SU-DHL-6 (cell line): ENCODE measurements at regions not wholly inside any gene's neighbourhood (a gene's known extent, or its start where the extent isn't known, plus 50 kb on each side); places are given as distances from the start of the nearest gene placed in this dataset.

Source experiments
- H2AFZ ChIP-seq: fragments of 200-600 bp; sonication (generic); 2 replicates; pipeline ENCODE4 v1.6.1; 2014; ENCODE audit warnings: low read depth, mild to moderate bottlenecking, moderate library complexity, mixed read lengths, antibody characterized with exemption, low read length; ENCODE audit not compliant: severe bottlenecking
- H3F3A ChIP-seq: fragments of 200-600 bp; shearing (Covaris generic); 2 replicates; pipeline ENCODE4 v1.6.0; 2016; ENCODE audit warnings: antibody characterized with exemption, mild to moderate bottlenecking; ENCODE audit not compliant: insufficient read depth
- H3K27ac ChIP-seq: fragments of 200-600 bp; sonication (generic); 2 replicates; pipeline ENCODE4 v1.5.1; 2016; ENCODE audit warnings: low read depth, mild to moderate bottlenecking, low read length, moderate library complexity, mixed read lengths
- H3K27me3 ChIP-seq: fragments of 200-600 bp; sonication (generic), shearing (Covaris generic); 2 replicates; pipeline ENCODE4 v1.6.0; 2014; ENCODE audit warnings: mild to moderate bottlenecking, low read length
- H3K36me3 ChIP-seq: fragments of 200-600 bp; sonication (generic); 2 replicates; pipeline ENCODE4 v1.6.1; 2014; ENCODE audit warnings: mild to moderate bottlenecking, low read length, mixed read lengths
- H3K4me2 ChIP-seq: fragments of 300-600, 200-600 bp; shearing (Covaris generic), sonication (generic); 2 replicates; pipeline ENCODE4 v1.6.0; 2014; ENCODE audit warnings: low read length, low read depth, mild to moderate bottlenecking; ENCODE audit not compliant: poor library complexity, severe bottlenecking
- H3K4me3 ChIP-seq: fragments of 200-600 bp; sonication (generic); 2 replicates; pipeline ENCODE4 v1.5.1; 2014; ENCODE audit warnings: antibody characterized with exemption, low read length, mild to moderate bottlenecking, mixed read lengths; ENCODE audit not compliant: insufficient read depth, poor library complexity, severe bottlenecking
- H3K79me2 ChIP-seq: fragments of 200-600 bp; sonication (generic); 2 replicates; pipeline ENCODE4 v1.6.1; 2014; ENCODE audit warnings: mild to moderate bottlenecking, low read length, moderate library complexity; ENCODE audit not compliant: insufficient read depth
- H3K9ac ChIP-seq: fragments of 200-600 bp; sonication (generic); 2 replicates; pipeline ENCODE4 v1.7.0; 2014; ENCODE audit warnings: mild to moderate bottlenecking, low read length
- H3K9me2 ChIP-seq: fragments of 200-600 bp; sonication (generic); replicated peaks from 2 replicates; pipeline ENCODE4 v1.6.1; 2014; ENCODE audit warnings: low read length; ENCODE audit not compliant: insufficient read depth
- H3K9me3 ChIP-seq: fragments of 200-600 bp; sonication (generic); 2 replicates; pipeline ENCODE4 v1.6.1; 2014; ENCODE audit warnings: low read length, mixed read lengths; ENCODE audit not compliant: insufficient read depth
- H4K20me1 ChIP-seq: fragments of 200-600 bp; sonication (generic); 2 replicates; pipeline ENCODE4 v1.6.1; 2014; ENCODE audit warnings: low read depth, mild to moderate bottlenecking, antibody characterized with exemption, low read length, moderate library complexity, mixed read lengths
- CTCF ChIP-seq: fragments of 200-600 bp; sonication (generic); IDR thresholded peaks from one replicate; pipeline ENCODE4 v1.5.1; 2017; ENCODE audit warnings: antibody characterized with exemption, mild to moderate bottlenecking, low read length, moderate library complexity; ENCODE audit not compliant: insufficient read depth, poor library complexity, severe bottlenecking
- EZH2phosphoT487 ChIP-seq: fragments of 200-600 bp; sonication (generic), shearing (Covaris generic); conservative IDR thresholded peaks from 2 replicates; pipeline ENCODE4 v1.6.1; 2018; ENCODE audit warnings: mild to moderate bottlenecking, antibody characterized with exemption, low read length, moderate library complexity, mixed read lengths

GRCh38 chr3:106097817-106098435 is 229.1 kb upstream of the CBLB start:
- Histone ChIP-seq H4K20me1 (no peaks in the 10 kb centered on the region), H3K9me2 (no peaks in the 10 kb centered on the region), H2AFZ (no peak overlapping the region), H3K79me2 (no peaks in the 10 kb centered on the region), H3K9me3 (no peaks in the 10 kb centered on the region), H3K9ac (no peak overlapping the region), H3K36me3 (no peaks in the 10 kb centered on the region), H3K4me2 (no peak overlapping the region), H3K4me3 (no peak overlapping the region), H3F3A (no peaks in the 10 kb centered on the region), H3K27me3 (no peaks in the 10 kb centered on the region), H3K27ac (no peak overlapping the region)
- TF ChIP-seq CTCF (no peak), EZH2phosphoT487 (no peak)

GRCh38 chr3:106103383-106103782 is 234.6 kb upstream of the CBLB start:
- Histone ChIP-seq H3K27ac (no peak overlapping the region), H3K9me3 (no peaks in the 10 kb centered on the region), H4K20me1 (no peaks in the 10 kb centered on the region), H2AFZ (no peak overlapping the region), H3K4me3 (no peak overlapping the region), H3K9ac (no peak overlapping the region), H3K36me3 (no peaks in the 10 kb centered on the region), H3K79me2 (no peaks in the 10 kb centered on the region), H3K9me2 (no peaks in the 10 kb centered on the region), H3F3A (no peaks in the 10 kb centered on the region), H3K27me3 (no peaks in the 10 kb centered on the region), H3K4me2 (no peak overlapping the region)
- TF ChIP-seq EZH2phosphoT487, result no peak
- TF ChIP-seq CTCF, result no peak

GRCh38 chr3:106104078-106104477 is 235.3 kb upstream of the CBLB start:
- Histone ChIP-seq H3K4me2 (no peak overlapping the region), H3K4me3 (no peak overlapping the region), H3F3A (no peaks in the 10 kb centered on the region), H4K20me1 (no peaks in the 10 kb centered on the region), H3K9me3 (no peaks in the 10 kb centered on the region), H3K36me3 (no peaks in the 10 kb centered on the region), H3K27me3 (no peaks in the 10 kb centered on the region), H3K27ac (no peak overlapping the region), H3K9ac (no peak overlapping the region), H3K9me2 (no peaks in the 10 kb centered on the region), H3K79me2 (no peaks in the 10 kb centered on the region), H2AFZ (no peak overlapping the region)
- TF ChIP-seq EZH2phosphoT487 (no peak), CTCF (no peak)
